GM18868 (cell line): ENCODE measurements at regions not wholly inside any gene's neighbourhood (a gene's known extent, or its start where the extent isn't known, plus 50 kb on each side); places are given as distances from the start of the nearest gene placed in this dataset.

Experiments used
- ATAC-seq: cut with Tn5 transposase; IDR thresholded peaks from one replicate; pipeline ENCODE4 v1.9.1; 2021; ENCODE audit warnings: mild to moderate bottlenecking, moderate library complexity; ENCODE audit not compliant: unreplicated experiment

- no peak for ATAC-seq
These were observed 808.3 kb downstream of the VGLL3 start for GRCh38 chr3:86182606-86183005.

DNA sequence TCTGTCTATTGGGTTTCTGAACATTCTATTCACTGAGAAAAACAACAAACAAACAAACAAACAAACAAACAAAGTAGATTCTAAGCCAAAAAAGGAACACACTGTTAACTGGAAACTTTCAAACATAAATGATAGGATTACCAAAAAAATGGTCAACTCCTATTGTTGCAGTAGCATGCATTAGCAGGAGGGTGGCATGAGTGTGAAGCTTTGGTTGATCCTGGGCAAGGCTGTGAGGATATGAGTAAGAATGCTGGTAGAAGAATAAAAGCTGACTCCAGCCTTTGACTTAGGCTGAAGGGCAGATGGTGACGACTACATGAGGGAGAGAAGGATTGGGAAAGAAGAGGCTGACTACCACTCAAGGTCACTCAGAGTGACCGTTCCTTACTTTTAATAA, 810.3 kb downstream of the VGLL3 start:
- ATAC-seq = no peak

GRCh38 chr3:86178095-86178494, 812.9 kb downstream of the VGLL3 start:
- no peak for ATAC-seq

DNA sequence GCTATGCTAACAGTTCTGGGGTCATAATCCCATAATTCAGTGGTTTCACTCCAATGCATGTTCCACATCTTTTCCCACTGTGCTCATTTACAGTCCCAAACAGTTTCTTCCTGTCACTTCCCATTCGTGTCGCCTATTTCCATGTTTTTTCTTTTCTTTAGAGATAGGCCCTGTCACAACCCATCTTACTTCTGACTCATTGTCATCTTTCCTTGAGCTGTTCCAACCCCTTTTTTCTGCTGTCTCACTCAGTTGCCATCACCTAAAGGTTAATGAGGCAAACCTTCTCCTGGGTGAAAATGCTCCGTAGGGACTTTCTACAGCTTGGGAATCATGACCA, 814.5 kb downstream of the VGLL3 start:
- ATAC-seq = no peak

- ATAC-seq = no peak
These were observed 815.1 kb downstream of the VGLL3 start for GRCh38 chr3:86175593-86176444.

DNA sequence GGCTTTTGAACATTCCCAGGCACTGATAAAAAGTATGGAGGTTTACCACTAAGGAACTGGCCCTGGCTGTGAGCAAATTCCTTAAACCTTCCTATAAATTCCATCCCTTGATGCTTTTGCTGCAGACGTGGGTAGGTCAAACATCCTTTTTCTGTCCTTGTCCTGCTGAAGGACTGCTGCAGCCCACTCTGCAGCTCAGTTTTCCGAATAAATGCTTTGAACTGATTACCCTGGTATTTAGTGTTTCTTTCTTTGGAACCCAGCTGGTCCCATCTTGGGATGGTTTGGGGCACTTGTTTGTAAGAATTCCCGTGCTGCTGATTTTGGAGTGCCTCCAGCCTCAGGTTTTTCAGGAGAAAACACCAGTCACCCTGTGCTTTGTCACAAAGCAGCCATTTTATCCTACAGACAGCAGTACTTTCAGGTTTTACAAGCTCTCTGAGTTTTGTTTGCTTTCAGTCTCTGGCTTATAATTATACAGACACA, 815.9 kb downstream of the VGLL3 start:
- ATAC-seq = no peak

GRCh38 chr3:86173401-86173800, 817.5 kb downstream of the VGLL3 start:
- no peak for ATAC-seq

DNA sequence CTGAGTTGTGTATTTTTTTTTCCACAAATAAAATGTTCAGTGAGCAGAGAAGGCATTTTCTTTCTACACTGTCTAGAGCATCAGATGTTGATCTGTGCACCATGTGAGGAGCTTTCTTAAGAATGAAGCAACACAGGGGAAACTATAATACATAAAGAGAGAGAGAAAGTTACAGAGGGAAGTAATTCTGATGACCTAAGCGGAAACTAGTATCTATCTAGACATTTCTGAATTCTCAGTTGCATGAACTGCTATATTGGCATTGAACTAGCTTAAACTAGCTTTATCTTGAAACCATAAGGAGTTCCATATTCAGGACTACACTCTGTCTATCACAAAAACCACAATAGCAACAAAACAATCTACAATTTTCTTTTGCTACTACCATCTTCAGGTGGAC, 822.4 kb downstream of the VGLL3 start:
- ATAC-seq = no peak

- no peak for ATAC-seq
These were observed 828.4 kb downstream of the VGLL3 start for GRCh38 chr3:86162521-86162920.

GRCh38 chr3:86161493-86161892, 829.5 kb downstream of the VGLL3 start:
- ATAC-seq = no peak

- ATAC-seq = no peak
These were observed 838.3 kb downstream of the VGLL3 start for GRCh38 chr3:86152620-86153019.

DNA sequence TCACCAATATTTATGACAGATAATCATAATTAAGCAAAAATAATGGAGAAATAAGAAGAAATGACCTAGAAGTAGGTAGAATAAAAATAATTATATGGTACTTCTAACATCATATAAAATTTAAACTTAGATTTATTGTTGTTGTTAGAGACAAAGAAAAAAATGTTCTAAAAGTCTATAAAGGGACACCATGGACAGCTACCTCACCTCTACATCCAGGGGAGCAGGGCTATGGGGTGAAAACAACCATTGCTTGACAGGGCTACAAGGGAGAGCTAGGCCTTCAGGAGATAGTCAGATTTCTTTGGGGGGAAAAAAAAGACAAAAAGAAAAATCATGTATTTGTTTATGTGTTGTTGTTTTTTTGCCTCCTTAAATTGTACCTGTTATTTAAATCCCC, 841.9 kb downstream of the VGLL3 start:
- ATAC-seq = no peak

DNA sequence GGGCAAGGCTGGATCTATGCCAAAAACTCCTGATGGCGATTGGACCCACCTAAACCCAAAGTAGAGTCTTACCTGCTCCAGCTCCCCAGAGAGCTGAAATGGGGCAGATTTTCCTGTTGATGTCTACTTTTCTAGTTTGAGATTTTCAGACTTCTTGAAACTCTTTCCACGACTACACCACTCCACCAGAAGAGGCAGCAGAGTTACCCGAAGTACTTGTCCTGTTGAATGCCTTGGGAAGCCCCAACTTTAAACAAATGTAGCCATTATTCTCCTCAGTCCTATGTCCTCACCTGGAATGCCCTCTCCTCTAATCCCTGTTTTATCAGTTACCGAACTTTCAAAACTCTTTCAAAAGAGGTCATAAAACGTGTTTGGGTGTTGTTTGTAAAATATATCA, 843.8 kb downstream of the VGLL3 start:
- ATAC-seq = no peak

GRCh38 chr3:86126552-86126951, 864.4 kb downstream of the VGLL3 start:
- no peak for ATAC-seq
